ENCODE measurements at regions not wholly inside any gene's neighbourhood (a gene's known extent, or its start where the extent isn't known, plus 50 kb on each side); places are given as distances from the start of the nearest gene placed in this dataset.

GRCh38 chr16:79664407-79664806, 63.9 kb upstream of the MAF start:
- DNase-seq: no peak

- no peak for DNase-seq
Observed at GRCh38 chr16:79662669-79663313, 62.3 kb upstream of the MAF start.

- DNase-seq: no peak
Observed at GRCh38 chr16:79662122-79662521, 61.6 kb upstream of the MAF start.

GRCh38 chr16:79661578-79661977, 61.0 kb upstream of the MAF start:
- no peak for DNase-seq

- DNase-seq: no peak
Observed at GRCh38 chr16:79659344-79659743, 58.8 kb upstream of the MAF start.

GRCh38 chr16:79658301-79659033, 57.9 kb upstream of the MAF start:
- DNase-seq: no peak

GRCh38 chr16:79656553-79657115, 56.1 kb upstream of the MAF start:
- no peak for DNase-seq

GRCh38 chr16:79653373-79653891, 52.9 kb upstream of the MAF start:
- no peak for DNase-seq

GRCh38 chr16:79651363-79651762, 50.8 kb upstream of the MAF start:
- DNase-seq: no peak

Data from activated T-cell treated with anti-CD3 and anti-CD28 coated beads for 4 hours (primary cell).